CD4-positive, alpha-beta T cell treated with Interleukin-21 for 1 hour (primary cell): ENCODE measurements at regions not wholly inside any gene's neighbourhood (a gene's known extent, or its start where the extent isn't known, plus 50 kb on each side); places are given as distances from the start of the nearest gene placed in this dataset.

Experiments used
- DNase-seq: peaks from one replicate; pipeline ENCODE4 v3.0.0-alpha.2; 2020

DNA sequence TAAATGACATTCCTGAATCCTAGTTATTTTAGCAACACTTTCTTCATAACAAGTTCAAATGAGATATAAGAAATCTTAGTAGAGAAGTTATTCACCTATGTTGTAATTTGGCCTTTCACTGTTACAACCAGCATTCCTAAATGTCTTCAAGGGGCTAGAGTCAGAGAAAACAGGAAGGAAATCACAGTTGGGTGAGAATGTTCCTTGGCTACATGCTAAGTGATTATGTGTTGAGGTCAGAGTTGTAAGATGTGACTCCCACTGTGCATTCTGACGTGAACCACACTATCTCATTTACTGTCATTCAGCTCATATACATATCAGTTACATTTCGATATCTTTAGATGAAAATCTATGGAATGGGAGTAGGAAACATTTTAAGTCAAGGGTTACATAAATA lies 51.0 kb upstream of the MLIP start:
- no peak for DNase-seq
